GM19372 (cell line): ENCODE measurements at regions not wholly inside any gene's neighbourhood (a gene's known extent, or its start where the extent isn't known, plus 50 kb on each side); places are given as distances from the start of the nearest gene placed in this dataset.
"Not testable (repeated sequence)": the region's sequence is repeated elsewhere in the genome, so short reads cannot be mapped to it uniquely, and the experiment has no call there.

Experiments
- ATAC-seq: cut with Tn5 transposase; IDR thresholded peaks from one replicate; pipeline ENCODE4 v1.9.1; 2021; ENCODE audit warnings: mild to moderate bottlenecking, low read depth, moderate library complexity; ENCODE audit not compliant: unreplicated experiment

GRCh38 chr11:45414088-45414487 is 127.9 kb upstream of the SYT13 start:
- no peak for ATAC-seq

GRCh38 chr11:45413156-45413858 is 127.2 kb upstream of the SYT13 start:
- ATAC-seq, result no peak

- no peak for ATAC-seq
These were observed 126.4 kb upstream of the SYT13 start for GRCh38 chr11:45412521-45412920.

- ATAC-seq, result no peak
These were observed 125.9 kb upstream of the SYT13 start for GRCh38 chr11:45412051-45412471.

- ATAC-seq, result no peak
These were observed 125.2 kb upstream of the SYT13 start for GRCh38 chr11:45411228-45411946.

GRCh38 chr11:45410391-45411227 is 124.5 kb upstream of the SYT13 start:
- ATAC-seq, result no peak

GRCh38 chr11:45409587-45409986 is 123.4 kb upstream of the SYT13 start:
- ATAC-seq, result no peak

- no peak for ATAC-seq
These were observed 121.1 kb upstream of the SYT13 start for GRCh38 chr11:45407226-45407625.

- ATAC-seq, result no peak
These were observed 120.0 kb upstream of the SYT13 start for GRCh38 chr11:45405916-45406670.

- ATAC-seq, result not testable (repeated sequence)
These were observed 117.4 kb upstream of the SYT13 start for GRCh38 chr11:45403521-45403920.

- ATAC-seq, result no peak
These were observed 116.0 kb upstream of the SYT13 start for GRCh38 chr11:45402049-45402630.

GRCh38 chr11:45400591-45400990 is 114.5 kb upstream of the SYT13 start:
- ATAC-seq, result no peak

- ATAC-seq, result no peak
These were observed 113.0 kb upstream of the SYT13 start for GRCh38 chr11:45399166-45399565.

GRCh38 chr11:45398325-45398724 is 112.2 kb upstream of the SYT13 start:
- no peak for ATAC-seq

GRCh38 chr11:45396394-45396793 is 110.3 kb upstream of the SYT13 start:
- no peak for ATAC-seq

GRCh38 chr11:45395947-45396346 is 109.8 kb upstream of the SYT13 start:
- no peak for ATAC-seq

GRCh38 chr11:45395421-45395820 is 109.3 kb upstream of the SYT13 start:
- ATAC-seq, result no peak

GRCh38 chr11:45394294-45395085 is 108.3 kb upstream of the SYT13 start:
- no peak for ATAC-seq

GRCh38 chr11:45393826-45394225 is 107.7 kb upstream of the SYT13 start:
- no peak for ATAC-seq
